DMS 273 (cell line): ENCODE measurements at regions not wholly inside any gene's neighbourhood (a gene's known extent, or its start where the extent isn't known, plus 50 kb on each side); places are given as distances from the start of the nearest gene placed in this dataset.

Experiments used
- DNase-seq: peaks from one replicate; lab custom pipeline; 2025; ENCODE audit not compliant: unreplicated experiment; lab: John Stamatoyannopoulos, UW

- DNase-seq: peak; percentile 72
Observed at GRCh38 chr7:79593866-79594301, 140.4 kb upstream of the MAGI2 start.

- DNase-seq: peak; percentile 90
Observed at GRCh38 chr7:79590916-79591623, 137.6 kb upstream of the MAGI2 start.

GRCh38 chr7:79590391-79590790, 136.9 kb upstream of the MAGI2 start:
- DNase-seq: no peak

- no peak for DNase-seq
Observed at GRCh38 chr7:79570903-79571302, 117.4 kb upstream of the MAGI2 start.

GRCh38 chr7:79563821-79564522, 110.5 kb upstream of the MAGI2 start:
- no peak for DNase-seq

- no peak for DNase-seq
Observed at GRCh38 chr7:79555571-79555970, 102.1 kb upstream of the MAGI2 start.

- no peak for DNase-seq
Observed at GRCh38 chr7:79553811-79554555, 100.5 kb upstream of the MAGI2 start.

GRCh38 chr7:79552463-79552862, 99.0 kb upstream of the MAGI2 start:
- DNase-seq: no peak

- DNase-seq: peak; percentile 20
Observed at GRCh38 chr7:79548727-79549126, 95.3 kb upstream of the MAGI2 start.

GRCh38 chr7:79547132-79547531, 93.7 kb upstream of the MAGI2 start:
- DNase-seq: no peak

- no peak for DNase-seq
Observed at GRCh38 chr7:79540592-79540991, 87.1 kb upstream of the MAGI2 start.

- DNase-seq: no peak
Observed at GRCh38 chr7:79534128-79534527, 80.7 kb upstream of the MAGI2 start.

GRCh38 chr7:79531905-79532664, 78.6 kb upstream of the MAGI2 start:
- no peak for DNase-seq

GRCh38 chr7:79531116-79531515, 77.6 kb upstream of the MAGI2 start:
- no peak for DNase-seq

- no peak for DNase-seq
Observed at GRCh38 chr7:79529881-79530235, 76.4 kb upstream of the MAGI2 start.

GRCh38 chr7:79529214-79529880, 75.9 kb upstream of the MAGI2 start:
- DNase-seq: peak; percentile 66

GRCh38 chr7:79528421-79528820, 75.0 kb upstream of the MAGI2 start:
- no peak for DNase-seq

GRCh38 chr7:79524048-79524447, 70.6 kb upstream of the MAGI2 start:
- DNase-seq: no peak

GRCh38 chr7:79523436-79523835, 70.0 kb upstream of the MAGI2 start:
- DNase-seq: no peak

- no peak for DNase-seq
Observed at GRCh38 chr7:79520543-79520942, 67.1 kb upstream of the MAGI2 start.

GRCh38 chr7:79515358-79515757, 61.9 kb upstream of the MAGI2 start:
- DNase-seq: no peak
